HepG2 (cell line): ENCODE measurements at regions not wholly inside any gene's neighbourhood (a gene's known extent, or its start where the extent isn't known, plus 50 kb on each side); places are given as distances from the start of the nearest gene placed in this dataset.

Source experiments
- AGO2 ChIP-seq: fragments of 200-400 bp; formaldehyde crosslinking; optimal IDR thresholded peaks from 2 replicates; pipeline ENCODE3; 2017; ENCODE audit warnings: mild to moderate bottlenecking, low read depth, low read length, moderate library complexity
- CENPX ChIP-seq: sonication (generic); formaldehyde crosslinking; IDR thresholded peaks from 2 replicates; pipeline ENCODE4 v1.9.0; 2021; ENCODE audit warnings: mild to moderate bottlenecking, missing genetic modification reagents, moderate library complexity
- GABPA ChIP-seq, 2 experiments: IDR thresholded peaks; 2 replicates each; pipeline ENCODE4 v1.6.1; 2011 to 2016; ENCODE audit warnings: low read depth in 2 of 2, low read length in 1 of 2, missing biosample characterization in 1 of 2, missing genetic modification characterization in 1 of 2
- GLI4 ChIP-seq: sonication (generic); formaldehyde crosslinking; IDR thresholded peaks from 2 replicates; pipeline ENCODE4 v1.5.1; 2020; ENCODE audit warnings: missing genetic modification reagents, mild to moderate bottlenecking, moderate library complexity, borderline replicate concordance
- HMGA1 ChIP-seq: sonication (generic); formaldehyde crosslinking; conservative IDR thresholded peaks from 2 replicates; pipeline ENCODE4 v1.4.0; 2020; ENCODE audit warnings: missing genetic modification reagents
- NFE2L1 ChIP-seq: sonication (generic); formaldehyde crosslinking; IDR thresholded peaks from 2 replicates; pipeline ENCODE4 v1.4.0; 2020; ENCODE audit warnings: missing genetic modification reagents, mild to moderate bottlenecking, borderline replicate concordance
- SAP130 ChIP-seq: IDR thresholded peaks from 2 replicates; pipeline ENCODE4 v1.6.1; 2016; ENCODE audit warnings: low read depth
- SOX5 ChIP-seq: IDR thresholded peaks from 2 replicates; pipeline ENCODE4 v1.6.1; 2016; ENCODE audit warnings: borderline replicate concordance
- SRSF9 ChIP-seq: fragments of 200-400 bp; formaldehyde crosslinking; IDR thresholded peaks from 2 replicates; pipeline ENCODE4 v1.6.1; 2018; ENCODE audit warnings: borderline replicate concordance, mild to moderate bottlenecking, low read depth, low read length; ENCODE audit not compliant: insufficient read depth, poor library complexity, severe bottlenecking
- TCF7 ChIP-seq: sonication (generic); IDR thresholded peaks from 2 replicates; pipeline ENCODE4 v1.6.1; 2016; ENCODE audit warnings: antibody characterized with exemption, low read depth
- XBP1 ChIP-seq: sonication (generic); formaldehyde crosslinking; IDR thresholded peaks from 2 replicates; pipeline ENCODE4 v1.5.0; 2020; ENCODE audit warnings: missing genetic modification reagents
- ZBTB4 ChIP-seq: sonication (generic); formaldehyde crosslinking; IDR thresholded peaks from 2 replicates; pipeline ENCODE4 v1.4.0; 2020; ENCODE audit warnings: missing genetic modification reagents, mild to moderate bottlenecking, borderline replicate concordance
- ZMYM4 ChIP-seq: sonication (generic); formaldehyde crosslinking; IDR thresholded peaks from 2 replicates; pipeline ENCODE4 v1.8.1; 2023; ENCODE audit warnings: mild to moderate bottlenecking, missing genetic modification reagents
- ZNF224 ChIP-seq: sonication (generic); formaldehyde crosslinking; IDR thresholded peaks from 2 replicates; pipeline ENCODE4 v1.5.0; 2020; ENCODE audit warnings: mild to moderate bottlenecking, missing genetic modification reagents
- ZNF282 ChIP-seq: fragments of 450-650 bp; IDR thresholded peaks from 2 replicates; pipeline ENCODE4 v1.6.1; 2018; ENCODE audit not compliant: partially characterized antibody
- ZNF501 ChIP-seq: sonication (generic); formaldehyde crosslinking; IDR thresholded peaks from 2 replicates; pipeline ENCODE4 v1.5.1; 2020; ENCODE audit warnings: mild to moderate bottlenecking, moderate library complexity, missing genetic modification reagents
- ZNF644 ChIP-seq: IDR thresholded peaks from 2 replicates; pipeline ENCODE4 v1.6.1; 2016; ENCODE audit warnings: low read depth
- ZNF737 ChIP-seq: sonication (generic); formaldehyde crosslinking; IDR thresholded peaks from 2 replicates; pipeline ENCODE4 v1.5.0; 2020; ENCODE audit warnings: missing genetic modification reagents, mild to moderate bottlenecking, borderline replicate concordance
- ZSCAN25 ChIP-seq: sonication (generic); formaldehyde crosslinking; IDR thresholded peaks from 2 replicates; pipeline ENCODE4 v1.8.0; 2022; ENCODE audit warnings: mild to moderate bottlenecking, missing genetic modification reagents
- TF ChIP-seq, protein P1 (sequence below): IDR thresholded peaks from 2 replicates; pipeline ENCODE4 v1.6.1; 2016; ENCODE audit warnings: low read depth, missing genetic modification reagents, missing compliant biosample characterization
- TF ChIP-seq, protein P2 (sequence below): sonication (generic); formaldehyde crosslinking; IDR thresholded peaks from 2 replicates; pipeline ENCODE4 v1.8.1; 2023; ENCODE audit warnings: missing genetic modification reagents, mild to moderate bottlenecking, borderline replicate concordance

DNA sequence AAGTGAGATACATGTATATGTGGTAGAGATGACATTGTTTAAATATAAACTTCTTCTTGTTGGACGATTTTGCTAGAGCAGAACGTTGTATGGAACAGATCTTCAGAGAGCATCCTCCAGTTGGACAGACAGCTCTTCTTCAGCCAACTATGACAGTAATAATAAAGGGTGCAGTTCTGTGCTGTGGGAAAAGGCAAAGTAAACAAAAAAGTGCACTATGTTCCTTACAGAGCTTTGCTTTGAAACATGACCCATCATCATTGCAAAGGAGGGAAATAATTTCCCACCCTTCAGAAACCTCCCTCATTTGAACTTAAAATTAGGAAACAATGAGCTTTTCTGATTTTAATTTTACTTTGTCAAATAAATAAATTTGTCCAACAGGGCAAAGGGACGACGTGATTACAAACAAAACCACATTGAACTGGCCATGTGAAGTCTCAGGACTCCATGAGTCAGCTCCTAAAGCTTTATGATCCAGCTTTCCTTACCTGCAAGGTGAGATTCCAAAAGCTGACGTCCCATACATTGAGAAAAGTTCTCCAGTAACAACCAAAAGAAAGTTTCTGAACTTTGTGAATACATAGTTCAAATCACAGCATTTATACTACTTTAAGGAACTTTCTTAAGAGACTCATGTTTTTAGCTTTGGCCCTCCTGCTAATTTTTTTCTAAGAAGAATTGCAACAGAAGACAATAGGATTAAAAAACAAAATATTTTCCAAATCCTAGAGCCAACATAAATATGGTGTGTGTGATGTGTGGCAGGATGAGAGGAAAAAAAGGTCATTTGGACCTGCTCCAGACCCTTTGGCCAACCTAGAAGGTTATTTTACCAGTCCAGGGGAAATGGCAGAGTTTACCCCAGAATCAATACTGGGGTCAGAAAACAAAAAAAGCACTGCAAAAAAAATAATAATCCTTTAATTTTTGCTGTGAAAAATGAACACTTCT is 565.4 kb upstream of the NRP1 start (continued):
- TF ChIP-seq ZBTB4 (CRISPR knock-in tag) = no peak
- peak; percentile 29; the same call in 1 of the 2 replicates for TF ChIP-seq ZMYM4
- no peak for TF ChIP-seq CENPX (CRISPR knock-in tag)
- TF ChIP-seq, protein P1, sequence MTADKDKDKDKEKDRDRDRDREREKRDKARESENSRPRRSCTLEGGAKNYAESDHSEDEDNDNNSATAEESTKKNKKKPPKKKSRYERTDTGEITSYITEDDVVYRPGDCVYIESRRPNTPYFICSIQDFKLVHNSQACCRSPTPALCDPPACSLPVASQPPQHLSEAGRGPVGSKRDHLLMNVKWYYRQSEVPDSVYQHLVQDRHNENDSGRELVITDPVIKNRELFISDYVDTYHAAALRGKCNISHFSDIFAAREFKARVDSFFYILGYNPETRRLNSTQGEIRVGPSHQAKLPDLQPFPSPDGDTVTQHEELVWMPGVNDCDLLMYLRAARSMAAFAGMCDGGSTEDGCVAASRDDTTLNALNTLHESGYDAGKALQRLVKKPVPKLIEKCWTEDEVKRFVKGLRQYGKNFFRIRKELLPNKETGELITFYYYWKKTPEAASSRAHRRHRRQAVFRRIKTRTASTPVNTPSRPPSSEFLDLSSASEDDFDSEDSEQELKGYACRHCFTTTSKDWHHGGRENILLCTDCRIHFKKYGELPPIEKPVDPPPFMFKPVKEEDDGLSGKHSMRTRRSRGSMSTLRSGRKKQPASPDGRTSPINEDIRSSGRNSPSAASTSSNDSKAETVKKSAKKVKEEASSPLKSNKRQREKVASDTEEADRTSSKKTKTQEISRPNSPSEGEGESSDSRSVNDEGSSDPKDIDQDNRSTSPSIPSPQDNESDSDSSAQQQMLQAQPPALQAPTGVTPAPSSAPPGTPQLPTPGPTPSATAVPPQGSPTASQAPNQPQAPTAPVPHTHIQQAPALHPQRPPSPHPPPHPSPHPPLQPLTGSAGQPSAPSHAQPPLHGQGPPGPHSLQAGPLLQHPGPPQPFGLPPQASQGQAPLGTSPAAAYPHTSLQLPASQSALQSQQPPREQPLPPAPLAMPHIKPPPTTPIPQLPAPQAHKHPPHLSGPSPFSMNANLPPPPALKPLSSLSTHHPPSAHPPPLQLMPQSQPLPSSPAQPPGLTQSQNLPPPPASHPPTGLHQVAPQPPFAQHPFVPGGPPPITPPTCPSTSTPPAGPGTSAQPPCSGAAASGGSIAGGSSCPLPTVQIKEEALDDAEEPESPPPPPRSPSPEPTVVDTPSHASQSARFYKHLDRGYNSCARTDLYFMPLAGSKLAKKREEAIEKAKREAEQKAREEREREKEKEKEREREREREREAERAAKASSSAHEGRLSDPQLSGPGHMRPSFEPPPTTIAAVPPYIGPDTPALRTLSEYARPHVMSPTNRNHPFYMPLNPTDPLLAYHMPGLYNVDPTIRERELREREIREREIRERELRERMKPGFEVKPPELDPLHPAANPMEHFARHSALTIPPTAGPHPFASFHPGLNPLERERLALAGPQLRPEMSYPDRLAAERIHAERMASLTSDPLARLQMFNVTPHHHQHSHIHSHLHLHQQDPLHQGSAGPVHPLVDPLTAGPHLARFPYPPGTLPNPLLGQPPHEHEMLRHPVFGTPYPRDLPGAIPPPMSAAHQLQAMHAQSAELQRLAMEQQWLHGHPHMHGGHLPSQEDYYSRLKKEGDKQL (CRISPR knock-in tag) = no peak
- no peak for TF ChIP-seq HMGA1
- TF ChIP-seq ZNF224 (CRISPR knock-in tag) = no peak
- no peak for TF ChIP-seq ZNF501 (CRISPR knock-in tag)
- TF ChIP-seq SAP130 = 0 out of 2 replicates have a peak, but pooled peaks have one; percentile 14
- no peak for TF ChIP-seq SRSF9
- TF ChIP-seq ZNF282 = no peak
- no peak for TF ChIP-seq ZNF737 (CRISPR knock-in tag)
- no peak for TF ChIP-seq ZSCAN25 (CRISPR knock-in tag)
- TF ChIP-seq SOX5 (CRISPR knock-in tag) = peak; percentile 24; the same call in 1 of the 2 replicates
- no peak for TF ChIP-seq GABPA (IDR thresholded peaks at IDR 0.05; ENCODE audit: low read depth, low read length)
- no peak for TF ChIP-seq GABPA (CRISPR knock-in tag; IDR thresholded peaks at IDR 0.05; ENCODE audit: low read depth)
- TF ChIP-seq, protein P2, sequence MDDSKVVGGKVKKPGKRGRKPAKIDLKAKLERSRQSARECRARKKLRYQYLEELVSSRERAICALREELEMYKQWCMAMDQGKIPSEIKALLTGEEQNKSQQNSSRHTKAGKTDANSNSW (CRISPR knock-in tag) = no peak
- TF ChIP-seq NFE2L1 = no peak
- no peak for TF ChIP-seq XBP1 (CRISPR knock-in tag)
- TF ChIP-seq ZNF644 (CRISPR knock-in tag) = 0 out of 2 replicates have a peak, but pooled peaks have one; percentile 53
- no peak for TF ChIP-seq GLI4 (CRISPR knock-in tag)
- no peak for TF ChIP-seq AGO2
- TF ChIP-seq TCF7 = 0 out of 2 replicates have a peak, but pooled peaks have one; percentile 37
